PC-3 (cell line): ENCODE measurements at regions not wholly inside any gene's neighbourhood (a gene's known extent, or its start where the extent isn't known, plus 50 kb on each side); places are given as distances from the start of the nearest gene placed in this dataset.

Source experiments
- EZH2 ChIP-seq: fragments of 300-600 bp; sonication (generic); IDR thresholded peaks from one replicate; pipeline ENCODE4 v1.6.1; 2017; ENCODE audit warnings: antibody characterized with exemption, mild to moderate bottlenecking, low read length; ENCODE audit not compliant: unreplicated experiment
- EZH2phosphoT487 ChIP-seq: fragments of 300-600 bp; sonication (generic); IDR thresholded peaks from 2 replicates; pipeline ENCODE4 v1.6.1; 2018; ENCODE audit warnings: mild to moderate bottlenecking, antibody characterized with exemption, low read length, borderline replicate concordance
- TF ChIP-seq, protein P1 (sequence below): fragments of 300-600 bp; sonication (generic); conservative IDR thresholded peaks from 2 replicates; pipeline ENCODE4 v1.5.1; 2017; ENCODE audit warnings: antibody characterized with exemption, low read depth, mild to moderate bottlenecking, low read length

DNA sequence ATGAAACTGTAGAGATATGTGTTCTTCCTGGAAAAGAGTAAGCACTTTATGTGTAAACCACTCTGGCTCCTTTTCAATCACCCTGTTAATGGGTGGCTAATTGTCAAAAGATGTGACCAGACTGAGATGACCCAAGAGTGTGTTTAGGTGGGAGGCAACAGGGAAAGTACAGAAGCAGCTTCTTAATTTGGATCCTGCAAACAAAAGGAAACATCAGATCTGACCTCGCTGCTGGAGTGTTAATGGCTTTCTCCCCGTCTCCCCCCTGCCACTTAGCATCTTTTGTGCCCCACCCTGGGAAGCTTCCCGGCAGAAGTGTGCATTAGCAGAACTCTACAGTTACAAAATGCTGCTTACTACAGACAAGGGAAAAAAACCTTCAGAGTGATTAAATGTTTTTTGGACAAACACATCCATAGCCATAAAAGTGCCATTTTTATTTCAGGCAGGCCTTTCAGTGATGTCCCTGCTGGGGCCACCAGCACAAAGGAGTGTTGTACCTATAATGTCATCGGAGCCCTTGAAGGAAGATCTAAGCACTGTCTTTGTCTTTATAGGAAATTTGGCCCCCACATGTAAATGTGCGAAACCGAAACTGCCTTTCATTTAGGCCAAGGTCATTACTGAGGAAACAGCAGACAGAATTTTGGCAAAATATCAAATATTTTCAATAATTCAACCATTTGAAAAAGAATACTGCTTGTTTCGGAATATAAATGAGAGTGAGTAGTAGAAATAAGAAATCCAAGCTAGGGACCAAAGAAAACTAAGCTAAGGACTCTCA, 311.0 kb downstream of the WDR72 start:
- TF ChIP-seq, protein P1, sequence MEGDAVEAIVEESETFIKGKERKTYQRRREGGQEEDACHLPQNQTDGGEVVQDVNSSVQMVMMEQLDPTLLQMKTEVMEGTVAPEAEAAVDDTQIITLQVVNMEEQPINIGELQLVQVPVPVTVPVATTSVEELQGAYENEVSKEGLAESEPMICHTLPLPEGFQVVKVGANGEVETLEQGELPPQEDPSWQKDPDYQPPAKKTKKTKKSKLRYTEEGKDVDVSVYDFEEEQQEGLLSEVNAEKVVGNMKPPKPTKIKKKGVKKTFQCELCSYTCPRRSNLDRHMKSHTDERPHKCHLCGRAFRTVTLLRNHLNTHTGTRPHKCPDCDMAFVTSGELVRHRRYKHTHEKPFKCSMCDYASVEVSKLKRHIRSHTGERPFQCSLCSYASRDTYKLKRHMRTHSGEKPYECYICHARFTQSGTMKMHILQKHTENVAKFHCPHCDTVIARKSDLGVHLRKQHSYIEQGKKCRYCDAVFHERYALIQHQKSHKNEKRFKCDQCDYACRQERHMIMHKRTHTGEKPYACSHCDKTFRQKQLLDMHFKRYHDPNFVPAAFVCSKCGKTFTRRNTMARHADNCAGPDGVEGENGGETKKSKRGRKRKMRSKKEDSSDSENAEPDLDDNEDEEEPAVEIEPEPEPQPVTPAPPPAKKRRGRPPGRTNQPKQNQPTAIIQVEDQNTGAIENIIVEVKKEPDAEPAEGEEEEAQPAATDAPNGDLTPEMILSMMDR = no peak
- TF ChIP-seq EZH2phosphoT487 (no peak), EZH2 (no peak)
